ENCODE measurements at regions not wholly inside any gene's neighbourhood (a gene's known extent, or its start where the extent isn't known, plus 50 kb on each side); places are given as distances from the start of the nearest gene placed in this dataset.

GRCh38 chr10:31603235-31604087, 284.4 kb downstream of the ZEB1 start:
- peak; percentile 8 to 54 (median 24) for DNase-seq

GRCh38 chr10:31602541-31603234, 283.7 kb downstream of the ZEB1 start:
- DNase-seq = no peak

- DNase-seq = no peak
These were observed 282.1 kb downstream of the ZEB1 start for GRCh38 chr10:31601136-31601535.

- no peak for DNase-seq
These were observed 280.8 kb downstream of the ZEB1 start for GRCh38 chr10:31599626-31600504.

GRCh38 chr10:31596765-31597164, 277.7 kb downstream of the ZEB1 start:
- DNase-seq = no peak

GRCh38 chr10:31595992-31596391, 277.0 kb downstream of the ZEB1 start:
- no peak for DNase-seq

- DNase-seq = no peak
These were observed 275.4 kb downstream of the ZEB1 start for GRCh38 chr10:31594347-31594873.

- DNase-seq = no peak
These were observed 274.1 kb downstream of the ZEB1 start for GRCh38 chr10:31593124-31593523.

- DNase-seq = no peak
These were observed 272.6 kb downstream of the ZEB1 start for GRCh38 chr10:31591569-31591968.

GRCh38 chr10:31590023-31590800, 271.2 kb downstream of the ZEB1 start:
- DNase-seq = no peak

GRCh38 chr10:31587691-31588090, 268.7 kb downstream of the ZEB1 start:
- no peak for DNase-seq

- DNase-seq = no peak
These were observed 268.0 kb downstream of the ZEB1 start for GRCh38 chr10:31586723-31587638.

- DNase-seq = no peak
These were observed 265.9 kb downstream of the ZEB1 start for GRCh38 chr10:31584876-31585275.

GRCh38 chr10:31584098-31584631, 265.1 kb downstream of the ZEB1 start:
- no peak for DNase-seq

- no peak for DNase-seq
These were observed 264.3 kb downstream of the ZEB1 start for GRCh38 chr10:31583293-31583692.

- no peak for DNase-seq
These were observed 263.5 kb downstream of the ZEB1 start for GRCh38 chr10:31582365-31583052.

- no peak for DNase-seq
These were observed 262.8 kb downstream of the ZEB1 start for GRCh38 chr10:31581741-31582323.

- no peak for DNase-seq
These were observed 261.6 kb downstream of the ZEB1 start for GRCh38 chr10:31580646-31581045.

All from activated naive CD4-positive, alpha-beta T cell (primary cell).